ENCODE measurements at regions not wholly inside any gene's neighbourhood (a gene's known extent, or its start where the extent isn't known, plus 50 kb on each side); places are given as distances from the start of the nearest gene placed in this dataset.

GRCh38 chr4:59837751-59838150 is 1362.4 kb upstream of the ADGRL3 start:
- no peak for TF ChIP-seq POLR2A (IDR thresholded peaks at IDR 0.05)
- no peak for TF ChIP-seq EP300 (IDR thresholded peaks at IDR 0.05)

All from upper lobe of left lung (tissue), 4 donors.